ENCODE measurements at regions not wholly inside any gene's neighbourhood (a gene's known extent, or its start where the extent isn't known, plus 50 kb on each side); places are given as distances from the start of the nearest gene placed in this dataset.

DNA sequence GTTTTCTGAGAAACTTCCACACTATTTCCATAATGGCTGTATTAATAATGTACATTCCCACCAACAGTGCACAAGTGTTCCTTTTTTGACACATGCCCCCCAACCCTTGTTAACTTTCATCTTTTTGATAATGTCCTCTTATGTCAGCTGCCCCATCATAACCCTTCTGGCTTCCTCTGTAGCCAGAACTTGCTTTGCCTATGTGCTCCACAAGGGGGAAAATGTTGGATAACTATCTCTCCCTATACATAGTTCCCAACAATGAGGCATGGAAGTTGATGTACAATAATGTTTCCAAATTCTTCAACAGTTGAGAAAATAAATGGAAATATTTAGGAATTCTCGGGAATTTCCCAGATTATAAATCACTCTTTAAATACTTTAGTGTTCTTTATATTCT is 142.9 kb downstream of the ASB9 start:
- TF ChIP-seq, protein P1, sequence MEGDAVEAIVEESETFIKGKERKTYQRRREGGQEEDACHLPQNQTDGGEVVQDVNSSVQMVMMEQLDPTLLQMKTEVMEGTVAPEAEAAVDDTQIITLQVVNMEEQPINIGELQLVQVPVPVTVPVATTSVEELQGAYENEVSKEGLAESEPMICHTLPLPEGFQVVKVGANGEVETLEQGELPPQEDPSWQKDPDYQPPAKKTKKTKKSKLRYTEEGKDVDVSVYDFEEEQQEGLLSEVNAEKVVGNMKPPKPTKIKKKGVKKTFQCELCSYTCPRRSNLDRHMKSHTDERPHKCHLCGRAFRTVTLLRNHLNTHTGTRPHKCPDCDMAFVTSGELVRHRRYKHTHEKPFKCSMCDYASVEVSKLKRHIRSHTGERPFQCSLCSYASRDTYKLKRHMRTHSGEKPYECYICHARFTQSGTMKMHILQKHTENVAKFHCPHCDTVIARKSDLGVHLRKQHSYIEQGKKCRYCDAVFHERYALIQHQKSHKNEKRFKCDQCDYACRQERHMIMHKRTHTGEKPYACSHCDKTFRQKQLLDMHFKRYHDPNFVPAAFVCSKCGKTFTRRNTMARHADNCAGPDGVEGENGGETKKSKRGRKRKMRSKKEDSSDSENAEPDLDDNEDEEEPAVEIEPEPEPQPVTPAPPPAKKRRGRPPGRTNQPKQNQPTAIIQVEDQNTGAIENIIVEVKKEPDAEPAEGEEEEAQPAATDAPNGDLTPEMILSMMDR (IDR thresholded peaks at IDR 0.05), result no peak
- no peak for TF ChIP-seq POLR2A (IDR thresholded peaks at IDR 0.05)

Measured in Peyer's patch (tissue), 4 donors.